ENCODE measurements at regions not wholly inside any gene's neighbourhood (a gene's known extent, or its start where the extent isn't known, plus 50 kb on each side); places are given as distances from the start of the nearest gene placed in this dataset.

DNA sequence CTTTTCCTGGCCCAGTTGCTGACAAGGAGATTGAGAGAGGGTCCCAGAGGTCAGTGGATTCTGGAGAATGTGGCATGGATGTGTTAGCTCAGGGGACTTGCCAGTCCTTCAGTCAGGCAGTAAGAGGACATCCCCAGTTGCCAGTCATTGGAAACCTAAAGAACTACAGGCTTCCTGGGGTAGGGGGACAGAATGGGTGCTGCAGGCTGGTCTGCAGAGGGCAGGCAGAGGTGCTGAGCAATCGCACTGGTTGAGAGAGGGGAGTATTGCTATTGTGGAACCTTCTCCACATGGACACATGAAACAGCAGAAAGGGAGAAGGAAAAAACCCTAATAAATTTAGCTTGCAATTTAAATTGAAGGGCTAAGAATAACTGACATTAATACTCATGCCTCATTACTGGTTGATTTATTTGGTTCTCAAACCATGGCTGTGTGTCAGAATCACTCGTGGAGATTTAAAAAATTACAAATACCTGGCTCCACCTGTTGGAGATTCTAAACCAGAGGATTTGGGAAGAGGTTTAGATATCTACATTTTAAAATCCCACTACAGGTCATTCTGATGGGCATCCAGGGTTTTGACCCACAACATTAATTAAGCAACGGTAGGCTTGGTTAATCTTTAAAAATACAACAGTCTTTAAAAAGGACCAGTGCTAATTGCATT, 71.2 kb upstream of the SLC38A2 start:
- no peak for FAIRE-seq
- no peaks in the 10 kb centered on the region for H3K9me3 ChIP-seq (ENCODE audit: control insufficient read depth in 2 of 2, insufficient read depth in 1 of 2, low read depth in 1 of 2, low read length in 1 of 2)
- H3K27ac ChIP-seq (ENCODE audit: low read depth in 1 of 3, low read length in 2 of 3) = no peak overlapping the region
- no peak overlapping the region for H3K4me3 ChIP-seq (ENCODE audit: low read depth in 1 of 3, low read length in 3 of 3)
- no peaks in the 10 kb centered on the region for H3K36me3 ChIP-seq (ENCODE audit: control insufficient read depth in 3 of 3, insufficient read depth in 2 of 3, low read depth in 1 of 3, low read length in 3 of 3)
- peaks cover 1 to 6% (median 5%) of the 10 kb centered on the region in 3 donors for H3K4me1 ChIP-seq (ENCODE audit: control insufficient read depth in 3 of 3, insufficient read depth in 2 of 3, low read depth in 1 of 3, low read length in 2 of 3)
- DNase-seq = no peak
- no peaks in the 10 kb centered on the region for H3K27me3 ChIP-seq (ENCODE audit: control insufficient read depth in 3 of 3, insufficient read depth in 3 of 3, low read length in 3 of 3)
- WGBS, 3 donors = 58 to 63% (median 58%) methylated on average over 3 of the region's 3 CpGs

DNA sequence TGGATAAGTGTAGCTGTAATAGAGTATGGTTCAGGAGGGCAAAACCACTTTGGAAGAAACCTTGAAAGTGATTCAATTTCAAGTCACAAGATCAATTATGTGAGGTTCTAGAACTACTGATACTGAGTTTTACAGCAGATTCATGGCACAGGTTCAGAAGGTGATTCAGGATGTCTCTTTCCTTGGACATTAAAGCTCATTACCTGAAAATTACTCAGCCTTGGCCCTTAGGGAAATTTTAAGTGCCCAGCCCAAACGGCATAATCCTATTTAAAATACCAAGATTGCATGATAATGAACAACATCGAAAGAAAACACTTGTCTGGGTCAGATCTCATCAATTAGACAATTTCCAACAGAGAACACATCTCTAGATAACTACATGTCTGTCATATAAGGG, 70.2 kb upstream of the SLC38A2 start:
- Histone ChIP-seq H3K27ac (ENCODE audit: low read depth in 1 of 3, low read length in 2 of 3) (no peak overlapping the region), H3K4me1 (ENCODE audit: control insufficient read depth in 3 of 3, insufficient read depth in 2 of 3, low read depth in 1 of 3, low read length in 2 of 3) (peaks cover 0 to 6% (median 5%) of the 10 kb centered on the region in 3 donors), H3K36me3 (ENCODE audit: control insufficient read depth in 3 of 3, insufficient read depth in 2 of 3, low read depth in 1 of 3, low read length in 3 of 3) (no peaks in the 10 kb centered on the region), H3K9me3 (ENCODE audit: control insufficient read depth in 2 of 2, insufficient read depth in 1 of 2, low read depth in 1 of 2, low read length in 1 of 2) (no peaks in the 10 kb centered on the region), H3K4me3 (ENCODE audit: low read depth in 1 of 3, low read length in 3 of 3) (no peak overlapping the region), H3K27me3 (ENCODE audit: control insufficient read depth in 3 of 3, insufficient read depth in 3 of 3, low read length in 3 of 3) (no peaks in the 10 kb centered on the region)
- FAIRE-seq = no peak
- DNase-seq = no peak
- 86 to 95% (median 90%) methylated on average over 2 of the region's 2 CpGs for WGBS, 3 donors

DNA sequence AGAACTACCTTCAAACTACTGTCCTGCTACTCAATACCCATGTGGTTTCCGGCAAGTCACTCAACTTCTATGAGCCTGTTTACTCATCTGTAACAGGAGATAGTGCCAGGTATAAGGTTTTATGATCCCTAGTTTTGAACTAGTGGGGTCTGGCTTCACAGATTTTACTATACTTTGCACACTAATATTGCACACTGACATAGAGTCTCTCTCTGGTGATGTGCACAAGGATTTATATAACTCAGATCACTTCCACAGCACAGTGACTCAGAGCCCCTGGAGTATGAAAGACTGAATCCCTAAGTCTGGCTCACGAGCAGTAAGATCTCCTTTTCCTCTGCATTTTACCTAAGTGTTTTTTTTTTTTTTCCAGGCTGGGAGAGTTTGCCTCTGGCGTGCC, 69.7 kb upstream of the SLC38A2 start:
- no peak overlapping the region for H3K27ac ChIP-seq (ENCODE audit: low read depth in 1 of 3, low read length in 2 of 3)
- 87 to 90% (median 89%) methylated on average over 3 of the region's 3 CpGs for WGBS, 3 donors
- H3K9me3 ChIP-seq (ENCODE audit: control insufficient read depth in 2 of 2, insufficient read depth in 1 of 2, low read depth in 1 of 2, low read length in 1 of 2) = no peaks in the 10 kb centered on the region
- no peak overlapping the region for H3K4me3 ChIP-seq (ENCODE audit: low read depth in 1 of 3, low read length in 3 of 3)
- peaks cover 0 to 6% (median 5%) of the 10 kb centered on the region in 3 donors for H3K4me1 ChIP-seq (ENCODE audit: control insufficient read depth in 3 of 3, insufficient read depth in 2 of 3, low read depth in 1 of 3, low read length in 2 of 3)
- FAIRE-seq (no peak), DNase-seq (no peak)
- no peaks in the 10 kb centered on the region for H3K27me3 ChIP-seq (ENCODE audit: control insufficient read depth in 3 of 3, insufficient read depth in 3 of 3, low read length in 3 of 3)
- H3K36me3 ChIP-seq (ENCODE audit: control insufficient read depth in 3 of 3, insufficient read depth in 2 of 3, low read depth in 1 of 3, low read length in 3 of 3) = no peaks in the 10 kb centered on the region

DNA sequence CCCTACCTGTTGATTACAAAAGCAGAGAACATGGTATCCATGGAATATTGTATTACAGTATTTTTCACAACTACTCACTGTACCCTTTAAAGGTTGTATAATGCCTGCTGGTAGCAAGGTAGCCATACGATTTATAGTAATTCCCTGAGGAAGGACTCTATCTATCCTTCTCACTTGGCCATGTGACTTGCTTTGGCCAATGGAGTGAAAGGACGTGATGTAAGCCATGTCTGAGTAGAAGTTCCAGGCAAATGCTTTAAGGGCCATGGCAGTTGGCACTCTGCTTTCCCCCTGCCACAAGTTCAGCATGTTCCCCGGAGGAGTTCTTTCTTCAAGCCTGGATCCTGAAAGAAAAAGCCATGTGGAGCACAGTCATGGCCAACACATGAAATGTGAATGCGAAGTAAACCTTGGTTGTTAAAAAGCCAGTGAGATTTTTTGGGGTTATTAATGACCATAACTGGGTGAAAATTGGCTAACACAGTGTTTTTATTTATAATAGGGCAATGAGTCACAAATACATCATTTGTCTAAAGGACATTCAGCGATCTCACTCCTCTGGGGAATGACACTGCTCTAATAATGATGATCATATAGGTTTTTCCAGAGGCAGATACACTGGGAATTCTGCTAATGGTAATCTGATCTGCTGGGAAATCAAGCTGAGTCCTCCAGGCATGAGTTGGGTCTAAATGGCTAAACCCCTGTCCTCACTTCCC, 67.4 kb upstream of the SLC38A2 start:
- no peaks in the 10 kb centered on the region for H3K9me3 ChIP-seq (ENCODE audit: control insufficient read depth in 2 of 2, insufficient read depth in 1 of 2, low read depth in 1 of 2, low read length in 1 of 2)
- H3K27ac ChIP-seq (ENCODE audit: low read depth in 1 of 3, low read length in 2 of 3) = no peak overlapping the region
- no peak for DNase-seq
- H3K4me3 ChIP-seq (ENCODE audit: low read depth in 1 of 3, low read length in 3 of 3) = no peak overlapping the region
- H3K27me3 ChIP-seq (ENCODE audit: control insufficient read depth in 3 of 3, insufficient read depth in 3 of 3, low read length in 3 of 3) = no peaks in the 10 kb centered on the region
- H3K36me3 ChIP-seq (ENCODE audit: control insufficient read depth in 3 of 3, insufficient read depth in 2 of 3, low read depth in 1 of 3, low read length in 3 of 3) = no peaks in the 10 kb centered on the region
- H3K4me1 ChIP-seq (ENCODE audit: control insufficient read depth in 3 of 3, insufficient read depth in 2 of 3, low read depth in 1 of 3, low read length in 2 of 3) = peaks cover 0 to 6% (median under 1%) of the 10 kb centered on the region in 3 donors
- 90 to 97% (median 93%) methylated on average over 5 of the region's 5 CpGs for WGBS, 3 donors
- no peak for FAIRE-seq

DNA sequence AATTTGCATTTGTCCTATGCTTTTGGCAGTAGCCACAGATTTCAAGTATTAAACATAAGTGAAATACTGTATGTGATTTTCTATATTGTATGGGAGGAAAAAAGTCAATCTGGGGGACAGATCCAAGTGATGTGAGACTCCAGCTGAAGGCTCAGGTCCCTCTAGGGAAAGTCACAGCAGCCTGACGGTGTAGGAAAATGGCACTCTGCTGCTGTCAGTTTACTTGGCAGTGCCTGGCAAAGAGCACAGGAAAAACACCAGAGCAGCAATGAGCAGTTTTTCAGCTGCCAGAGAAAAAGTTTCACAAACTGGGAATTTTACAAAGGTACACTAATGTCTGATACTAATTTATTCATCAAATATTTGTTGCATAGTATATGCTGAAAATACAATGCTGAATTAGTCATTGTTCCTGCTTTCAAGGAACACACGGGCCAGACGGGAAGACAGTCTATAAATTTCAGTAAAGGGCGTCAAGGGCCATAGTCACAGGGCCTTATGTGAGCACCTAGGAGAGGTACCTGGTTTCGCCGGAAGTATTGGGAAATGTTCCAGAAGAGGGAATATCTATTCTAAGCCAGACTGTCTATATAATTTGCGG, 66.2 kb upstream of the SLC38A2 start:
- DNase-seq = no peak
- no peak overlapping the region for H3K27ac ChIP-seq (ENCODE audit: low read depth in 1 of 3, low read length in 2 of 3)
- H3K4me3 ChIP-seq (ENCODE audit: low read depth in 1 of 3, low read length in 3 of 3) = no peak overlapping the region
- peaks cover 0 to 6% (median 0%) of the 10 kb centered on the region in 3 donors for H3K4me1 ChIP-seq (ENCODE audit: control insufficient read depth in 3 of 3, insufficient read depth in 2 of 3, low read depth in 1 of 3, low read length in 2 of 3)
- FAIRE-seq = no peak
- H3K9me3 ChIP-seq (ENCODE audit: control insufficient read depth in 2 of 2, insufficient read depth in 1 of 2, low read depth in 1 of 2, low read length in 1 of 2) = no peaks in the 10 kb centered on the region
- H3K36me3 ChIP-seq (ENCODE audit: control insufficient read depth in 3 of 3, insufficient read depth in 2 of 3, low read depth in 1 of 3, low read length in 3 of 3) = no peaks in the 10 kb centered on the region
- no peaks in the 10 kb centered on the region for H3K27me3 ChIP-seq (ENCODE audit: control insufficient read depth in 3 of 3, insufficient read depth in 3 of 3, low read length in 3 of 3)
- WGBS, 3 donors = 82 to 96% (median 95%) methylated on average over 7 of the region's 7 CpGs

DNA sequence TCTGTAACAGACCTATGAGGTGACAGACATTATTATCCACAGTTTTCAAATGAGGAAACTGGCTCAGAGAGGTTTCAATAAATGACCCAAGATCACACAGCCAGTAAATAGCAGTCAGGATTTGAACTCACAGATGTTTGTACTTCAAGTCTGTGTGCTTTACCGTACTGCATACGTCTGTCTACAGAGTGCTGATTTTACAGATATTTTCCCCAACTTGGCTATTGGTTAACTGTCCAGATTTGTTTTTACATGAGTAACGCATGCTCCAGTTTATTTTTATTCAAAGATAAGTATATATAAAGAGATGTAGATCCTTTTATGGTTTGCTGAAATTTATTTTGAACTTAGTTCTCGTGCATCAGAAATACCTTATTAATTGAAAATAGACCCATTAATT, 65.7 kb upstream of the SLC38A2 start:
- 86 to 91% (median 88%) methylated on average over 4 of the region's 4 CpGs for WGBS, 3 donors
- FAIRE-seq = no peak
- no peak for DNase-seq
- H3K4me1 ChIP-seq (ENCODE audit: control insufficient read depth in 3 of 3, insufficient read depth in 2 of 3, low read depth in 1 of 3, low read length in 2 of 3) = peaks cover 0 to 6% (median 0%) of the 10 kb centered on the region in 3 donors
- H3K36me3 ChIP-seq (ENCODE audit: control insufficient read depth in 3 of 3, insufficient read depth in 2 of 3, low read depth in 1 of 3, low read length in 3 of 3) = no peaks in the 10 kb centered on the region
- no peak overlapping the region for H3K4me3 ChIP-seq (ENCODE audit: low read depth in 1 of 3, low read length in 3 of 3)
- no peak overlapping the region for H3K27ac ChIP-seq (ENCODE audit: low read depth in 1 of 3, low read length in 2 of 3)
- no peaks in the 10 kb centered on the region for H3K9me3 ChIP-seq (ENCODE audit: control insufficient read depth in 2 of 2, insufficient read depth in 1 of 2, low read depth in 1 of 2, low read length in 1 of 2)
- H3K27me3 ChIP-seq (ENCODE audit: control insufficient read depth in 3 of 3, insufficient read depth in 3 of 3, low read length in 3 of 3) = no peaks in the 10 kb centered on the region

DNA sequence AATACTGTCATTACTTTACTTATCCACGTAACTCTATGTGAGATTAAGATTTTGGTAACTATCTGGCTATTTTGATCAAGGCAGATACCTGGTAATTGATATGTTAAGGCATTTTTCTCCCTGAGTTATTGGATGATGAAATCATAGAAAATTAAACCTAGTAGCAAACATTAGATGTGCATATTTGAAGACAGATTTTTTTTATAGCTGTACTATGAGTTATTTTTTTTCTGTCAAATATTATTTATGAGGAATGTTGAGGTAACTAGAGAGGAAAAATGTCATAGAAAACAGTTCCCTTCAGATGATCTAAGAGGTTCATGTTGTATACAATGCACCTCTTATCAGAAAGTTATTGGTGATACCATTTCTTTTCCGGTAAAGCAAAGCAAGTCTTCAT, 64.9 kb upstream of the SLC38A2 start:
- no peak for DNase-seq
- no peak overlapping the region for H3K4me3 ChIP-seq (ENCODE audit: low read depth in 1 of 3, low read length in 3 of 3)
- FAIRE-seq = no peak
- H3K4me1 ChIP-seq (ENCODE audit: control insufficient read depth in 3 of 3, insufficient read depth in 2 of 3, low read depth in 1 of 3, low read length in 2 of 3) = peaks cover 0 to 4% (median 0%) of the 10 kb centered on the region in 3 donors
- no peaks in the 10 kb centered on the region for H3K36me3 ChIP-seq (ENCODE audit: control insufficient read depth in 3 of 3, insufficient read depth in 2 of 3, low read depth in 1 of 3, low read length in 3 of 3)
- H3K9me3 ChIP-seq (ENCODE audit: control insufficient read depth in 2 of 2, insufficient read depth in 1 of 2, low read depth in 1 of 2, low read length in 1 of 2) = no peaks in the 10 kb centered on the region
- H3K27ac ChIP-seq (ENCODE audit: low read depth in 1 of 3, low read length in 2 of 3) = no peak overlapping the region
- 92 to 95% (median 93%) methylated on average over 2 of the region's 2 CpGs for WGBS, 3 donors
- no peaks in the 10 kb centered on the region for H3K27me3 ChIP-seq (ENCODE audit: control insufficient read depth in 3 of 3, insufficient read depth in 3 of 3, low read length in 3 of 3)

DNA sequence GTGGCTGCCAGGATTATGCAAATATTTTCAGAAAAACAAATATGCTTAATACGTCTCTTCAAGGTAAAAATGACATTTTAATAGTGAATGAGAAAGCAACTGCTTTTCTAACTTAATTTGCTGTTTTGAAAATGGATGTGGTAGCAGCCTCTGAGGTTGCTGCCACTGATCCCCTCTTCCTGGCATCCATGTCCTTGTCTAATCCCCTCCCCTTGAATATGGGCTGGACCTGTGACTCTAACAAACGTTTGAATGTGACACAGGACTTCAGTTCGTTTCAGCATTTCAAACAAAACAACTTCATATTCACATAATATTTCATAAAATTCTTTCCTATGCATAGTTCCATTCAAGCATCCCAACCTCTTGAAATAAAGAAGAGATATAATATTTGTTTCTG, 64.2 kb upstream of the SLC38A2 start:
- Histone ChIP-seq H3K36me3 (ENCODE audit: control insufficient read depth in 3 of 3, insufficient read depth in 2 of 3, low read depth in 1 of 3, low read length in 3 of 3) (no peaks in the 10 kb centered on the region), H3K9me3 (ENCODE audit: control insufficient read depth in 2 of 2, insufficient read depth in 1 of 2, low read depth in 1 of 2, low read length in 1 of 2) (no peaks in the 10 kb centered on the region), H3K27ac (ENCODE audit: low read depth in 1 of 3, low read length in 2 of 3) (no peak overlapping the region), H3K4me3 (ENCODE audit: low read depth in 1 of 3, low read length in 3 of 3) (no peak overlapping the region), H3K4me1 (ENCODE audit: control insufficient read depth in 3 of 3, insufficient read depth in 2 of 3, low read depth in 1 of 3, low read length in 2 of 3) (peaks cover 0 to 2% (median 0%) of the 10 kb centered on the region in 3 donors), H3K27me3 (ENCODE audit: control insufficient read depth in 3 of 3, insufficient read depth in 3 of 3, low read length in 3 of 3) (no peaks in the 10 kb centered on the region)
- FAIRE-seq (no peak), DNase-seq (no peak)
- WGBS, 3 donors = 50 to 65% (median 58%) methylated on average over 3 of the region's 3 CpGs
